DMS 273 (cell line): ENCODE measurements at regions not wholly inside any gene's neighbourhood (a gene's known extent, or its start where the extent isn't known, plus 50 kb on each side); places are given as distances from the start of the nearest gene placed in this dataset.

ENCODE experiments used
- DNase-seq: peaks from one replicate; lab custom pipeline; 2025; ENCODE audit not compliant: unreplicated experiment; lab: John Stamatoyannopoulos, UW

DNA sequence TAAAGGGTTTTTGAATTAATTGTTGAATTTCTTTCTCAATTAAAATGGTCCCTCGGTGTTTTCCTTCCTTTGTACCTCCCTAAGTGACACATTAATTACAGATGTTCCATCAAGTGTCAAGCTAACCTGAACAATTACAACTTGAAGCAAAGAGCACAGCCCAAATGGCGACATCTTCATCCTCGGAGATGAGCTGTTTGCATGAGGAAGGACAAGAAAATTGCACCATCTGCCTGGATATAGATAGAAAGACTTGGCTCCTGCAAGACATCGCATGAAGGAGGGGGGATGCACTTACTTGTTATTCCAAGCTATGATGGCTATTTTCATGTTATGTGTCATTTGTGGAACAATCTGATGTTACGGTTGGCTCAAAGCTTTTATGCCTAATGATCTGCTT lies 86.4 kb upstream of the ZKSCAN2 start:
- DNase-seq, result no peak

DNA sequence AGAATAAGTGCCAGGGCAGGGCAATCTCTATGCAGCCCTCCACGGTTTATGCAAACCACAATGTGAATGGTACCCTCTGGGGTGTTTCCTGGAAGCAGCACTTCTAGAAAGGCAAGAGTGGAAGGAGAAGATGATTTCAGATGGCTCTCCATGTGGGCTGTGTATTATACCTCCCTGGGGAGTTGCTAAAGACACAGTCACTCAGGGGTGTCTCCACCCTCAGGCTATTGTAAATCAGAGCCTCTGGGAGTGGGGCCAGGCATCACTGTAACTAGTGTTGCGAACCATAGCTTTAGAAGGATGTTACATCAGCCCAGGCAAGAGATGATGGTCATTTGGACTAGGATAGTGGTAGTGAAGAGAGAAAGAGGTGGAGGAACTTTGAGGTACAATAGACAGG lies 83.3 kb upstream of the ZKSCAN2 start:
- no peak for DNase-seq

DNA sequence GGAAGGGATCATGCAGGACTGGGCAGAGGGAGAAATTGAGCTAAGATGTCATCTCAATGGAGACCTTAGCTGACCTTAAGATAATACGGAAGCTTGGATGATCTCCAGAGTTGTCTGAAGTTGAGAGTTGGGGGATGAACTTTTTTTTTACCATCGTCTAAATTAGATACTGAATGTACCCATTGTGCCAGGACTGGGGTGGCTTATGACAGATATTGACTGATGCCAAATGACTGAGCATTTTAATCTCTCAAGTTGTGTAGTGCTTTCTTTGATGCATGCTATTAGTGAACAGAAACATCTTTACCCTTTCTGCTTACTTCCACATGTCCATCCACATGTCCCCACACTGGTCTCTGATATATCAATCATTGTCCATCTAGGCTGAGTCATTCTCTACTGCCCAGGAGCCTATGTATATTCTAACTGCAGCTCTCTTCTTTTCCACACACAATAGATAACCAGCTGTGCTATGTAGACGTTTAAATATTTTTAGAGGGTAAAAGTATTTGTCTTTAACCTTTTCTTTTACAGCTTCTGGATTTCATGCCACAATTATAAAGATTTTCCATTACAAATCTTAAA lies 60.2 kb upstream of the ZKSCAN2 start:
- DNase-seq, result no peak

DNA sequence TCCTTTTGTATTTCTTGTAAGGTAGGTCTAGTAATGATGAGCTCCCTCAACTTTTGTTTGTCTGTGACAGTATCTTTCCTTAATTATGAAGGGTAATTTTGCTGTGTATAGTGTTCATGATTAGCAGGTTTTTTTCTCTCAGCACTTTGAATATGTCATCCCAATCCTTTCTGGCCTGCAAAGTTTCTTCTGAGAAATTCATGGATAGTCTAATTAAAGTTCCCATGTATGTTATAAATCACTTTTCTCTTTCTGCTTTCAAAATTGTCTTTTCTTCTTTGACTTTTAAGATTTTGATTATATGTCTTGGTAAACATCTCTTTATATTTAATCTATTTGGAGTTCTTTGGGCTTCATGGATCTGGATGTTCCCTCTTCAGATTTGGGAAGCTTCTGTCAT lies 54.3 kb upstream of the ZKSCAN2 start:
- DNase-seq, result no peak

DNA sequence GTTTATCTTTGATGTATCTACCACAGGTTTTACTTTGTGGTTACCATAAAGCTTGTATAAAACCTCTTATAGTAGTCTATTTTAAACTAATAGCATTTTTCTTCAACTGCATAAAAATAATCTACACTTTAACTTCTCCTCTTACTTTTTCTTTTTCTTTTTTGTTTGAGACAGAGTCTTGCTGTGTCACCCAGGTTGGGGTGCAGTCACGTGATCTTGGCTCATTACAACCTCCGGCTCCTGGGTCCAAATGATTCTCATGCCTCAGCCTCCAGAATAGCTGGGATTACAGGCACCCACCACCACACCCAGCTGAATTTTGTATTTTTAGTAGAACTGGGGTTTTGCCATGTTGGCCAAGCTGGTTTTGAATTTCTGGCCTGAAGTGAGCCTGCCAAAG lies 53.4 kb upstream of the ZKSCAN2 start:
- no peak for DNase-seq
